MM.1S (cell line): ENCODE measurements at regions not wholly inside any gene's neighbourhood (a gene's known extent, or its start where the extent isn't known, plus 50 kb on each side); places are given as distances from the start of the nearest gene placed in this dataset.

Experiments
- DNase-seq: peaks from one replicate; pipeline ENCODE4 v3.0.0-alpha.2; 2015
- H2AFZ ChIP-seq: fragments of 300-600 bp; sonication (generic); 2 replicates; pipeline ENCODE4 v1.6.0; 2016; ENCODE audit warnings: antibody characterized with exemption, low read length
- H3F3A ChIP-seq: fragments of 300-600 bp; sonication (generic); 2 replicates; pipeline ENCODE4 v1.6.1; 2016; ENCODE audit warnings: mild to moderate bottlenecking, antibody characterized with exemption, low read length, moderate library complexity, mixed read lengths; ENCODE audit not compliant: insufficient read depth
- H3K27ac ChIP-seq: fragments of 300-600 bp; sonication (generic); 2 replicates; pipeline ENCODE4 v1.5.1; 2016; ENCODE audit warnings: mild to moderate bottlenecking, low read length
- H3K27me3 ChIP-seq: fragments of 300-600 bp; sonication (generic); replicated peaks from 2 replicates; pipeline ENCODE4 v1.6.0; 2016; ENCODE audit warnings: low read length; ENCODE audit not compliant: insufficient read depth
- H3K36me3 ChIP-seq: fragments of 300-600 bp; sonication (generic); replicated peaks from 2 replicates; pipeline ENCODE4 v1.6.1; 2016; ENCODE audit warnings: mild to moderate bottlenecking, low read length, mixed read lengths; ENCODE audit not compliant: insufficient read depth
- H3K4me1 ChIP-seq: fragments of 300-600 bp; sonication (generic); 2 replicates; pipeline ENCODE4 v1.6.1; 2016; ENCODE audit warnings: low read length, mixed read lengths
- H3K4me2 ChIP-seq: fragments of 300-600 bp; sonication (generic); 2 replicates; pipeline ENCODE4 v1.6.0; 2016; ENCODE audit warnings: low read depth, low read length
- H3K4me3 ChIP-seq: fragments of 300-600 bp; sonication (generic); 2 replicates; pipeline ENCODE4 v1.5.1; 2016; ENCODE audit warnings: low read length, mixed read lengths
- H3K79me2 ChIP-seq: fragments of 300-600 bp; sonication (generic); 2 replicates; pipeline ENCODE4 v1.6.1; 2016; ENCODE audit warnings: mixed run types, low read length, mixed read lengths
- H3K9ac ChIP-seq: fragments of 300-600 bp; sonication (generic); 2 replicates; pipeline ENCODE4 v1.6.1; 2016; ENCODE audit warnings: low read length, mixed read lengths
- H3K9me2 ChIP-seq: fragments of 300-600 bp; sonication (generic); replicated peaks from 2 replicates; pipeline ENCODE4 v1.6.1; 2016; ENCODE audit warnings: mild to moderate bottlenecking, low read length, mixed read lengths; ENCODE audit not compliant: insufficient read depth
- H3K9me3 ChIP-seq: fragments of 300-600 bp; sonication (generic); replicated peaks from 2 replicates; pipeline ENCODE4 v1.6.1; 2016; ENCODE audit warnings: mild to moderate bottlenecking, low read length, mixed read lengths; ENCODE audit not compliant: insufficient read depth
- H4K20me1 ChIP-seq: fragments of 300-600 bp; sonication (generic); 2 replicates; pipeline ENCODE4 v1.6.1; 2016; ENCODE audit warnings: mild to moderate bottlenecking, low read length, moderate library complexity, mixed read lengths; ENCODE audit not compliant: insufficient read depth
- EZH2 ChIP-seq: fragments of 300-600 bp; sonication (generic); optimal IDR thresholded peaks from 2 replicates; pipeline ENCODE3; 2017; ENCODE audit warnings: low read depth, mild to moderate bottlenecking, antibody characterized with exemption, low read length, mixed read lengths
- EZH2phosphoT487 ChIP-seq: fragments of 300-600 bp; sonication (generic); IDR thresholded peaks from 2 replicates; pipeline ENCODE4 v1.6.1; 2018; ENCODE audit warnings: antibody characterized with exemption, low read length
- TF ChIP-seq, protein P1 (sequence below): fragments of 300-600 bp; sonication (generic); IDR thresholded peaks from 2 replicates; pipeline ENCODE4 v1.5.1; 2016; ENCODE audit warnings: antibody characterized with exemption, low read length, mixed read lengths

DNA sequence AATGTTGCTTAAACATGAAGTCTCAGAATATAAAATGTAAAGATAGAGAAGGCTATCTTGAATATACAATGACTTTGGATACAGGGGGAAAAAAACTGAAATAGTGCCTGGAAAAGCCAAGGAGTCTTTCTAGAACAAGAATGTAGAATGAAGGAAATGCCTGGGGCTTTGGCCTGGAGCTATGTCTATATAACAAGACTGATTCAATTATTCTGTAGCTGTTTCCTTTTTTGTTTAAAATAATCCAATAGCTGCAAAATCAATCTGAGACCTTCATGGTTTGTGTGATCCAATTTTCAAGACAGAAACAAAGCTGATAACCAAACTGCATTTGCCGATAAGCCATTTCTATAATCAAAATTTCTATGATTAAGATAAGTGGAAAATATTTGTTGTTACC lies 530.9 kb upstream of the NBEA start:
- TF ChIP-seq, protein P1, sequence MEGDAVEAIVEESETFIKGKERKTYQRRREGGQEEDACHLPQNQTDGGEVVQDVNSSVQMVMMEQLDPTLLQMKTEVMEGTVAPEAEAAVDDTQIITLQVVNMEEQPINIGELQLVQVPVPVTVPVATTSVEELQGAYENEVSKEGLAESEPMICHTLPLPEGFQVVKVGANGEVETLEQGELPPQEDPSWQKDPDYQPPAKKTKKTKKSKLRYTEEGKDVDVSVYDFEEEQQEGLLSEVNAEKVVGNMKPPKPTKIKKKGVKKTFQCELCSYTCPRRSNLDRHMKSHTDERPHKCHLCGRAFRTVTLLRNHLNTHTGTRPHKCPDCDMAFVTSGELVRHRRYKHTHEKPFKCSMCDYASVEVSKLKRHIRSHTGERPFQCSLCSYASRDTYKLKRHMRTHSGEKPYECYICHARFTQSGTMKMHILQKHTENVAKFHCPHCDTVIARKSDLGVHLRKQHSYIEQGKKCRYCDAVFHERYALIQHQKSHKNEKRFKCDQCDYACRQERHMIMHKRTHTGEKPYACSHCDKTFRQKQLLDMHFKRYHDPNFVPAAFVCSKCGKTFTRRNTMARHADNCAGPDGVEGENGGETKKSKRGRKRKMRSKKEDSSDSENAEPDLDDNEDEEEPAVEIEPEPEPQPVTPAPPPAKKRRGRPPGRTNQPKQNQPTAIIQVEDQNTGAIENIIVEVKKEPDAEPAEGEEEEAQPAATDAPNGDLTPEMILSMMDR = no peak
- no peak for TF ChIP-seq EZH2
- TF ChIP-seq EZH2phosphoT487 = no peak
- H3K36me3 ChIP-seq = no peaks in the 10 kb centered on the region
- no peak overlapping the region for H3K4me3 ChIP-seq
- H3F3A ChIP-seq = no peaks in the 10 kb centered on the region
- no peaks in the 10 kb centered on the region for H4K20me1 ChIP-seq
- H3K79me2 ChIP-seq = no peaks in the 10 kb centered on the region
- H2AFZ ChIP-seq = no peak overlapping the region
- H3K27me3 ChIP-seq = no peaks in the 10 kb centered on the region
- no peaks in the 10 kb centered on the region for H3K9me3 ChIP-seq
- no peaks in the 10 kb centered on the region for H3K4me1 ChIP-seq
- no peak overlapping the region for H3K4me2 ChIP-seq
- DNase-seq = no peak
- H3K9me2 ChIP-seq = no peaks in the 10 kb centered on the region
- no peak overlapping the region for H3K9ac ChIP-seq
- no peak overlapping the region for H3K27ac ChIP-seq

DNA sequence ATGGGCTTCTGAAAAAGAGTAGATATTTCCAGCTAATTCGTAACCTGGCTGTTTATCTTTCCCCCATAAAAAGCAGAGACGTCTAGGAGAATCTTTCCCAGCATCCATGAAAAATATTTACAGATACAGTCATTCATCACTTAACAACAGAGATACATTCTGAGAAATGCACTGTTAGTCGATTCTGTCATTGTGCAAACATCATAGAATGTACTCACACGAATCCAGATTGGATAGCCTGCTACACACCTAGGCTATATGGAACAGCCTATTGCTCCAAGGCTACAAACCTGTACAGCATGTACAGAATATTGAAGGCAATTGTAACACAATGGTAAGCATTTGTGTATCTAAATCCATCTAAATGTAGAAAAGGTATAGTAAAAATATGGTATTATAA lies 530.2 kb upstream of the NBEA start:
- DNase-seq = no peak
- no peaks in the 10 kb centered on the region for H3K9me3 ChIP-seq
- H3K36me3 ChIP-seq = no peaks in the 10 kb centered on the region
- H3K4me3 ChIP-seq = no peak overlapping the region
- no peaks in the 10 kb centered on the region for H4K20me1 ChIP-seq
- no peaks in the 10 kb centered on the region for H3K27me3 ChIP-seq
- H3K4me2 ChIP-seq = no peak overlapping the region
- H3K27ac ChIP-seq = no peak overlapping the region
- TF ChIP-seq EZH2 (no peak), EZH2phosphoT487 (no peak)
- TF ChIP-seq, protein P1 = no peak
- H3F3A ChIP-seq = no peaks in the 10 kb centered on the region
- no peaks in the 10 kb centered on the region for H3K79me2 ChIP-seq
- no peak overlapping the region for H3K9ac ChIP-seq
- no peaks in the 10 kb centered on the region for H3K4me1 ChIP-seq
- H3K9me2 ChIP-seq = no peaks in the 10 kb centered on the region
- H2AFZ ChIP-seq = no peak overlapping the region

DNA sequence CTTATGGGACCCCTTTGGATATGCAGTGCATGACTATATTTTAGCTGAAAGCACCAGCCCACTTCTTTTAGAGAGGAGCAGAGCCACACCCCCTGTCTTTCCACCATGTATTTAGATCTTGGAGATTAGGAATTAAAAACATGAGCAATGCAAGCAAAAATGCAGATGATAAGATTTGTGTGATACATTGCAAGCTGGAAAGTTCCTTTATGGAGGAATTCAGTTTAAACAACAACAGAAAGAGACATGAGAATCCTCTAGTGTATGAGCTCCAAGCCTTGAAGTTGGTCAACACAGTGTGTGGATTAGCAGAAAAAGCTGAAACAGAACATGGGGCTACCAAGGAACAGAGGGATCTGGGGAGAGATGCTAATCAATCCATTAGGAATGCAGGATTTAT lies 529.8 kb upstream of the NBEA start:
- DNase-seq = no peak
- Histone ChIP-seq H3K9me2 (no peaks in the 10 kb centered on the region), H3K27ac (no peak overlapping the region), H3K27me3 (no peaks in the 10 kb centered on the region), H3K9ac (no peak overlapping the region), H3K9me3 (no peaks in the 10 kb centered on the region), H3K4me1 (no peaks in the 10 kb centered on the region), H2AFZ (no peak overlapping the region), H3K36me3 (no peaks in the 10 kb centered on the region), H3K4me2 (no peak overlapping the region), H3K4me3 (no peak overlapping the region), H3K79me2 (no peaks in the 10 kb centered on the region), H3F3A (no peaks in the 10 kb centered on the region), H4K20me1 (no peaks in the 10 kb centered on the region)
- TF ChIP-seq, protein P1 = no peak
- TF ChIP-seq EZH2 (no peak), EZH2phosphoT487 (no peak)
